GM23338 (cell line): ENCODE measurements at regions not wholly inside any gene's neighbourhood (a gene's known extent, or its start where the extent isn't known, plus 50 kb on each side); places are given as distances from the start of the nearest gene placed in this dataset.

ENCODE experiments used
- ATAC-seq: fragments of 200-7000 bp; cut with Tn5 transposase; 3 replicates; pipeline ENCODE4 v1.9.1; 2020
- DNase-seq: peaks from one replicate; pipeline ENCODE4 v3.0.0-alpha.2; 2015; ENCODE audit warnings: low spot score
- H2AFZ ChIP-seq: fragments of 200-600 bp; sonication (generic); 2 replicates; pipeline ENCODE4 v1.8.0; 2016; ENCODE audit warnings: antibody characterized with exemption, mild to moderate bottlenecking, moderate library complexity
- H3F3A ChIP-seq: fragments of 200-600 bp; sonication (generic); replicated peaks from 2 replicates; pipeline ENCODE4 v1.8.0; 2017; ENCODE audit warnings: antibody characterized with exemption, mixed run types, low read depth
- H3K27ac ChIP-seq: fragments of 200-600 bp; sonication (generic); 2 replicates; pipeline ENCODE4 v1.6.1; 2016; ENCODE audit warnings: low read depth
- H3K27me3 ChIP-seq: fragments of 200-600 bp; sonication (generic); 2 replicates; pipeline ENCODE4 v1.8.0; 2016; ENCODE audit warnings: mild to moderate bottlenecking, mixed run types, moderate library complexity; ENCODE audit not compliant: insufficient read depth
- H3K36me3 ChIP-seq: fragments of 200-600 bp; sonication (generic); 2 replicates; pipeline ENCODE4 v1.8.0; 2016; ENCODE audit warnings: mild to moderate bottlenecking; ENCODE audit not compliant: insufficient read depth
- H3K4me1 ChIP-seq: fragments of 200-600 bp; sonication (generic); 2 replicates; pipeline ENCODE4 v1.8.0; 2016; ENCODE audit warnings: mild to moderate bottlenecking, moderate library complexity; ENCODE audit not compliant: insufficient read depth
- H3K4me2 ChIP-seq: fragments of 200-600 bp; sonication (generic); 2 replicates; pipeline ENCODE4 v1.7.1; 2017; ENCODE audit warnings: mixed run types
- H3K4me3 ChIP-seq: fragments of 200-600 bp; sonication (generic); 2 replicates; pipeline ENCODE4 v1.6.1; 2016; ENCODE audit warnings: mixed run types
- H3K79me2 ChIP-seq: fragments of 200-600 bp; sonication (generic); replicated peaks from 2 replicates; pipeline ENCODE4 v1.8.0; 2017; ENCODE audit warnings: mild to moderate bottlenecking; ENCODE audit not compliant: insufficient read depth
- H3K9me2 ChIP-seq: fragments of 200-600 bp; sonication (generic); 2 replicates; pipeline ENCODE4 v1.8.0; 2017; ENCODE audit not compliant: insufficient read depth
- H4K20me1 ChIP-seq: fragments of 200-600 bp; sonication (generic); replicated peaks from 2 replicates; pipeline ENCODE4 v1.8.0; 2017; ENCODE audit warnings: mild to moderate bottlenecking; ENCODE audit not compliant: insufficient read depth
- H3K27ac Mint-ChIP-seq: 2 replicates; pipeline ENCODE4 v1.8.0; 2020; ENCODE audit warnings: inconsistent platforms, mild to moderate bottlenecking, moderate library complexity, mixed read lengths
- H3K27me3 Mint-ChIP-seq: 3 replicates; pipeline ENCODE4 v1.8.0; 2022; ENCODE audit warnings: low read depth, mild to moderate bottlenecking, moderate library complexity, mixed read lengths, inconsistent platforms; ENCODE audit not compliant: insufficient read depth, poor library complexity
- H3K36me3 Mint-ChIP-seq: 3 replicates; pipeline ENCODE4 v1.8.0; 2021; ENCODE audit warnings: low read depth, mild to moderate bottlenecking, inconsistent platforms, moderate library complexity, mixed read lengths
- H3K4me1 Mint-ChIP-seq: 3 replicates; pipeline ENCODE4 v1.8.0; 2020; ENCODE audit warnings: mild to moderate bottlenecking, inconsistent platforms, mixed read lengths
- H3K4me3 Mint-ChIP-seq: 3 replicates; pipeline ENCODE4 v1.8.0; 2021; ENCODE audit warnings: moderate library complexity, mild to moderate bottlenecking, inconsistent platforms, mixed read lengths
- H3K9me3 Mint-ChIP-seq: 3 replicates; pipeline ENCODE4 v1.8.0; 2020; ENCODE audit warnings: moderate library complexity, mild to moderate bottlenecking, inconsistent platforms, mixed read lengths
- CTCF ChIP-seq, 2 experiments: fragments of 200-600 bp in 1 of 2; sonication (generic) in 1 of 2; conservative IDR thresholded peaks; 2 replicates each; pipeline versions ENCODE4 v1.5.1 to v1.6.1; 2016 to 2017; ENCODE audit warnings: antibody characterized with exemption in 2 of 2, low read depth in 2 of 2, mild to moderate bottlenecking in 2 of 2, moderate library complexity in 1 of 2
- ETS1 ChIP-seq: IDR thresholded peaks from 2 replicates; pipeline ENCODE4 v1.6.1; 2016; ENCODE audit warnings: antibody characterized with exemption
- EZH2 ChIP-seq: fragments of 200-600 bp; sonication (generic); IDR thresholded peaks from one replicate; pipeline ENCODE4 v1.8.0; 2017; ENCODE audit warnings: antibody characterized with exemption, mild to moderate bottlenecking, low read depth; ENCODE audit not compliant: unreplicated experiment
- NANOG ChIP-seq: IDR thresholded peaks from 2 replicates; pipeline ENCODE4 v1.6.1; 2016; ENCODE audit warnings: antibody characterized with exemption, borderline replicate concordance
- POLR2AphosphoS5 ChIP-seq: IDR thresholded peaks from 2 replicates; pipeline ENCODE4 v1.6.1; 2016; ENCODE audit warnings: antibody characterized with exemption, low read depth
- REST ChIP-seq: IDR thresholded peaks from one replicate; pipeline ENCODE4 v1.6.1; 2018; ENCODE audit warnings: antibody characterized with exemption; ENCODE audit not compliant: unreplicated experiment
- STAT1 ChIP-seq: IDR thresholded peaks from one replicate; pipeline ENCODE4 v1.6.1; 2016; ENCODE audit warnings: antibody characterized with exemption; ENCODE audit not compliant: unreplicated experiment
- ZNF331 ChIP-seq: fragments of 250-450 bp; sonication (Bioruptor Pico); IDR thresholded peaks from 2 replicates; pipeline ENCODE4 v1.5.0; 2020; ENCODE audit warnings: low read depth, mild to moderate bottlenecking, moderate library complexity
- ZNF462 ChIP-seq: fragments of 250-450 bp; sonication (Bioruptor Pico); IDR thresholded peaks from 2 replicates; pipeline ENCODE4 v1.5.0; 2020; ENCODE audit warnings: mild to moderate bottlenecking, moderate library complexity

- TF ChIP-seq NANOG, result no peak
- no peak for TF ChIP-seq STAT1
Observed at GRCh38 chr3:160065282-160065681, 76.6 kb downstream of the IL12A start (continued).

- H3K27ac Mint-ChIP-seq, result no peak overlapping the region
- H3K4me2 ChIP-seq, result no peak overlapping the region
- H3K27me3 ChIP-seq, result no peaks in the 10 kb centered on the region
- no peak overlapping the region for H3K4me3 ChIP-seq
- no peaks in the 10 kb centered on the region for H3K79me2 ChIP-seq
- H4K20me1 ChIP-seq, result no peaks in the 10 kb centered on the region
- no peak overlapping the region for H3K4me3 Mint-ChIP-seq
- ATAC-seq (no peak), DNase-seq (no peak)
- no peaks in the 10 kb centered on the region for H3K36me3 ChIP-seq
- no peaks in the 10 kb centered on the region for H3K36me3 Mint-ChIP-seq
- H3K4me1 ChIP-seq, result 0 out of 2 replicates have a peak, but pooled peaks cover 3% of the 10 kb centered on the region
- peaks cover 4% of the 10 kb centered on the region; the same call in 1 of the 3 replicates for H3K4me1 Mint-ChIP-seq
- no peaks in the 10 kb centered on the region for H3F3A ChIP-seq
- peaks cover 7% of the 10 kb centered on the region; the same call in 2 of the 3 replicates for H3K9me3 Mint-ChIP-seq
- no peak overlapping the region for H3K27ac ChIP-seq
- H3K27me3 Mint-ChIP-seq, result peaks cover 3% of the 10 kb centered on the region
- no peaks in the 10 kb centered on the region for H3K9me2 ChIP-seq
- H2AFZ ChIP-seq, result no peak overlapping the region
- TF ChIP-seq ETS1 (no peak), ZNF462 (CRISPR knock-in tag) (no peak), REST (no peak), POLR2AphosphoS5 (no peak), ZNF331 (no peak), STAT1 (no peak), EZH2 (no peak), CTCF (conservative IDR thresholded peaks at IDR 0.05; ENCODE audit: low read depth in 2 of 2) (no peak)
Observed at GRCh38 chr3:160065786-160066185, 77.2 kb downstream of the IL12A start.
